AG04450 (cell line): ENCODE measurements at regions not wholly inside any gene's neighbourhood (a gene's known extent, or its start where the extent isn't known, plus 50 kb on each side); places are given as distances from the start of the nearest gene placed in this dataset.

ENCODE experiments used
- CTCF ChIA-PET: fragments of 300-600, 350-600 bp; formaldehyde crosslinking; extraction: SDS; loops from one replicate; lab custom pipeline; 2022; ENCODE audit warnings: antibody characterized with exemption, inconsistent platforms; lab: Charles Lee
- POLR2A ChIA-PET: fragments of 350-600 bp; formaldehyde crosslinking; extraction: SDS; loops from one replicate; lab custom pipeline; 2021; ENCODE audit warnings: antibody characterized with exemption, inconsistent platforms; lab: Yijun Ruan, JAX
- DNase-seq: peaks from one replicate; pipeline ENCODE4 v3.0.0-alpha.2; 2011; ENCODE audit warnings: low read depth, low spot score
- H3K27ac ChIP-seq: one replicate; pipeline ENCODE4 v1.5.1; 2012; ENCODE audit warnings: low read depth, low read length, control low read depth
- H3K27me3 ChIP-seq: one replicate; pipeline ENCODE4 v1.6.0; 2012; ENCODE audit warnings: low read length; ENCODE audit not compliant: control insufficient read depth, insufficient read depth
- H3K4me3 ChIP-seq: 2 replicates; pipeline ENCODE4 v1.5.1; 2011; ENCODE audit warnings: mild to moderate bottlenecking, low read depth, low read length, control low read depth
- H3K9me3 ChIP-seq: 2 replicates; pipeline ENCODE4 v1.5.1; 2012; ENCODE audit warnings: low read length; ENCODE audit not compliant: control insufficient read depth, insufficient read depth
- CTCF ChIP-seq: IDR thresholded peaks from 2 replicates; pipeline ENCODE4 v1.5.1; 2011; ENCODE audit warnings: low read depth, low read length, control low read depth, inconsistent platforms

GRCh38 chr16:54412037-54412436 is 125.5 kb upstream of the IRX3 start:
- no peaks in the 10 kb centered on the region for H3K9me3 ChIP-seq
- H3K27me3 ChIP-seq, result no peaks in the 10 kb centered on the region
- H3K27ac ChIP-seq, result no peak overlapping the region
- DNase-seq, result no peak
- ChIA-PET CTCF (no interaction called here), POLR2A (no interaction called here)
- no peak for TF ChIP-seq CTCF
- H3K4me3 ChIP-seq, result no peak overlapping the region

GRCh38 chr16:54411544-54411943 is 125.0 kb upstream of the IRX3 start:
- DNase-seq, result no peak
- Histone ChIP-seq H3K27ac (no peak overlapping the region), H3K9me3 (no peaks in the 10 kb centered on the region), H3K4me3 (no peak overlapping the region), H3K27me3 (no peaks in the 10 kb centered on the region)
- POLR2A ChIA-PET, result no interaction called here
- CTCF ChIA-PET, result no interaction called here
- no peak for TF ChIP-seq CTCF

GRCh38 chr16:54409982-54410381 is 123.4 kb upstream of the IRX3 start:
- TF ChIP-seq CTCF, result no peak
- DNase-seq, result no peak
- CTCF ChIA-PET, result no interaction called here

GRCh38 chr16:54407596-54407995 is 121.0 kb upstream of the IRX3 start:
- Histone ChIP-seq H3K27ac (no peak overlapping the region), H3K27me3 (no peaks in the 10 kb centered on the region), H3K4me3 (no peak overlapping the region), H3K9me3 (no peaks in the 10 kb centered on the region)
- ChIA-PET POLR2A (no interaction called here), CTCF (no interaction called here)
- TF ChIP-seq CTCF, result no peak
- no peak for DNase-seq

More at GRCh38 chr16:54409982-54410381, 123.4 kb upstream of the IRX3 start:
- no peaks in the 10 kb centered on the region for H3K9me3 ChIP-seq
- H3K27me3 ChIP-seq, result no peaks in the 10 kb centered on the region
- POLR2A ChIA-PET, result interaction anchor here (0.5 kb wide), 1 partner anchor 634 kb away, joined by 3 read pairs; no protein-coding TSS in a partner anchor
- no peak overlapping the region for H3K4me3 ChIP-seq
- H3K27ac ChIP-seq, result no peak overlapping the region

GRCh38 chr16:54405478-54405877 is 118.9 kb upstream of the IRX3 start:
- TF ChIP-seq CTCF, result no peak
- Histone ChIP-seq H3K27me3 (no peaks in the 10 kb centered on the region), H3K27ac (no peak overlapping the region), H3K4me3 (no peak overlapping the region), H3K9me3 (no peaks in the 10 kb centered on the region)
- POLR2A ChIA-PET, result no interaction called here
- no peak for DNase-seq
- CTCF ChIA-PET, result no interaction called here
